IPS-NIHi11 (cell line): ENCODE measurements at regions not wholly inside any gene's neighbourhood (a gene's known extent, or its start where the extent isn't known, plus 50 kb on each side); places are given as distances from the start of the nearest gene placed in this dataset.

Source experiments
- DNase-seq: peaks from one replicate; pipeline ENCODE4 v3.0.0; 2012; ENCODE audit warnings: mixed read lengths, low spot score

DNA sequence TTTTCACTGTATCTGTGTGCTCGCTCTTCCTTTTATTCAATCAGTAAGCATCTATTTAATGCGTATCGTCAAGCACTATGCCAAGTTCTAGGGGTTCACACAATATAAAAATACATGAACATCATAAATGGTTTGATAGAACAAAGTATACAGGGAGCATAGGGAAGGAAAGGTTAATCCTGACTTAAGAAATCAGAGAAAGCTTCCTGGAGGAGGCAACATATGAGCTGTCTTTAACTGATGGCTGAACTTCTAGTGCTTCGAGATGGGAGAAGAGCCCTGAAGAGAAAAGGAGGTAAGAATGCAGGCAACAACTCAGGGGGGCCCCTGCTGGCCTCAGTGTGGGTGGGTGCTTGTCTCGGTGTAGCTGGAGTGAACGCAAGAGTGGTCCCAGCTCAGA lies 63.6 kb upstream of the GALNT2 start:
- no peak for DNase-seq

DNA sequence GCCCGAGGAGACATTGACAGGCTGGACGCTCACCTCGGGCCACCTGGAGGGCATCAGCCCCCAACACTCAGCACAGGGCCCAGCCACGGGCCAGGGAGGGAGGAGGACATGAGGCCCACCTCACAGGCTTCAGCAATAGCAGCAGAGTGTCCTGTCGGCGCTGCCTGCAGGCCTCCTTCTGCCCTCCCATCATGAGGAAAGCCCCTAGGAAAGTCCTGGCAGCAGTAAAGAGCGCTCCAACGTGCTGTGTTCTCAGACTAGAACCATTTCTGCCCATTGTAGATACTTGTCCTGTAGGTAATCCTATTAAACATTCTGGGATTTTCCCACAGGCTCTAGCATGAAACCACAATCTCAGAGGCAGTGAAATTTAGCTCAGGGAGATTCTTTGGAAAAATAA lies 62.0 kb upstream of the GALNT2 start:
- no peak for DNase-seq

GRCh38 chr1:230008721-230009120 lies 58.3 kb upstream of the GALNT2 start:
- no peak for DNase-seq

GRCh38 chr1:230009611-230010313 lies 57.3 kb upstream of the GALNT2 start:
- no peak for DNase-seq

GRCh38 chr1:230010603-230011332 lies 56.3 kb upstream of the GALNT2 start:
- no peak for DNase-seq

DNA sequence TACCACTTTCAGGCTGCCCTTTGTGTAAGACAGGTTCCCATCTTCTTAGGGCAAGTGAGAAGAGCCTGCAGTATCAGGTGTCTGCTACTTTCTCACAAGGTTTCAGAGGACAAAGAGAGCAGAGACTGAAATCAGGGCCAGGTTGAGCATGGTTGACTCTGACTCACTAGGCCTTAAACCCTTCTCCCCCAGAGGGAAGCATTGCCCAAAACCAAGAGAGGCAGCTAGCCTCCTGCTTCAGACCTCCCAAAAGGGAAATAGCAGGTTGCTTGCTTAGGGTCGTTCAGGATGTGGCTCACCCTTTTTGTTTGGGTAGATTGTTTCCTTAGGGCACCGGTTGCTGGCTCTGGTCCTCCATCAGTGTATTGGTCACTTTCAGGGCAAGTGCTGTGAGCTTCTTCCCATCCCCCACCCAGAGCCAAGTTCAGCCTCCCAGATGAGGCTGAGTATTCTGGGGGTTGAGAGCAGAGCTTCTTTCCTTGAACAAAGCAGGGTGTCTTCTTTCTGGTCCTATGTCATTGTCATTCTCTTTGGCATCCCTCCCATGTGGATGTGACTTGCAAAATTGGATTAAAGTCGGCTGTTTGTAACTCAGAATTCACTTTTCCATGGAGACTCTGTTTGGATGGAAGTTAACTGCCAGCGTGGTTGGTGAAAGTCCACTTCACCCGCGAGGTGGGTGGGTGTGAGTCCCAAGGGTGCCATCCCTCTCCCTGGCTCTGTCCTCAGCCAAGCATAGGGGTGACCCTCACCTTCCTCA lies 55.5 kb upstream of the GALNT2 start:
- no peak for DNase-seq

DNA sequence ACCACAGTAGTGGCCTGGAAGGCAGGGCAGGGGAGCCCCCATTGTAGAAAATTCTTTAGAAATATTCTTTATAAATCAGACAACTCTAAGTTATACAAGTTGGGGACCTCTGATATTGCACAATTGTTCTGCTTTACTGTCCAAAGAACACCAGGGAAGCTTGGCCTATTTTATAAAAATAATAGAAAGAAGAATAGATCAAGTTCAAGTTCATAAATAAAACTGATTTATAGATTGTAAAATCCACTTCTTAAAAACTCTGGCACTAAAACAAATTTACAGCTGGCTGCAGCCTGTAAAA lies 55.0 kb upstream of the GALNT2 start:
- no peak for DNase-seq

DNA sequence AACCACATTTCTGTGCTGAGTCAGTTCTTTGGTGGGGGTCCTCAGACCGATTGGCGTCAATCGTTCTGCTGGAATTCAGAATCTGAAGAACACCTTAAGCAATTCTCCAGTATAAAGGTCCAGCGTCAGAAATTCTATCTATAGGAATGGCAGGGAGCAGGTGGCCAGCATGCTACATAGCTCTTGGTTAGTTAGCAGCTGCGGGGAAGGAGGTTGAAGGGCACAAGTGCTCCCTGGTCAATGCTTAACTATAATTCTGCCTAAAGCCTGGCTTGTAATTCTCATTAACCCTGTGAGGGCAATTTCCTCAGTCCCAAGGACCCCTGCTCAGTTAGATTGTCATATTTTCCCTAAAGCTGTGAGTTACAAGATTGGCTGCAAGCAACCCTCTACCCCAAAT lies 54.3 kb upstream of the GALNT2 start:
- no peak for DNase-seq

- DNase-seq: no peak
Observed at GRCh38 chr1:230016159-230016558, 50.9 kb upstream of the GALNT2 start.
